ENCODE measurements at regions not wholly inside any gene's neighbourhood (a gene's known extent, or its start where the extent isn't known, plus 50 kb on each side); places are given as distances from the start of the nearest gene placed in this dataset.
A peak's percentile ranks its signal among the peaks of the same experiment; 100 is the strongest.

- DNase-seq: no peak
These were observed 327.9 kb downstream of the TTLL7 start for GRCh38 chr1:83670909-83671565.

- DNase-seq: peak; percentile 61
These were observed 357.0 kb downstream of the TTLL7 start for GRCh38 chr1:83641796-83642443.

- no peak for DNase-seq
These were observed 357.7 kb downstream of the TTLL7 start for GRCh38 chr1:83641206-83641658.

- DNase-seq: no peak
These were observed 359.1 kb downstream of the TTLL7 start for GRCh38 chr1:83639785-83640184.

GRCh38 chr1:83637586-83637985 is 361.3 kb downstream of the TTLL7 start:
- no peak for DNase-seq

- DNase-seq: no peak
These were observed 361.9 kb downstream of the TTLL7 start for GRCh38 chr1:83637009-83637408.

- no peak for DNase-seq
These were observed 366.0 kb downstream of the TTLL7 start for GRCh38 chr1:83632906-83633305.

GRCh38 chr1:83631851-83632250 is 367.1 kb downstream of the TTLL7 start:
- DNase-seq: no peak

- DNase-seq: no peak
These were observed 371.9 kb downstream of the TTLL7 start for GRCh38 chr1:83627045-83627444.

- DNase-seq: peak; percentile 34
These were observed 372.3 kb downstream of the TTLL7 start for GRCh38 chr1:83626603-83627002.

- no peak for DNase-seq
These were observed 373.3 kb downstream of the TTLL7 start for GRCh38 chr1:83625646-83626045.

- DNase-seq: no peak
These were observed 378.9 kb downstream of the TTLL7 start for GRCh38 chr1:83620016-83620415.

- DNase-seq: no peak
These were observed 379.6 kb downstream of the TTLL7 start for GRCh38 chr1:83619170-83619896.

- no peak for DNase-seq
These were observed 381.0 kb downstream of the TTLL7 start for GRCh38 chr1:83617883-83618282.

GRCh38 chr1:83615370-83615769 is 383.6 kb downstream of the TTLL7 start:
- no peak for DNase-seq

- DNase-seq: no peak
These were observed 392.4 kb downstream of the TTLL7 start for GRCh38 chr1:83606416-83606955.

- no peak for DNase-seq
These were observed 402.6 kb downstream of the TTLL7 start for GRCh38 chr1:83596331-83596730.

- no peak for DNase-seq
These were observed 405.9 kb downstream of the TTLL7 start for GRCh38 chr1:83593073-83593472.

- no peak for DNase-seq
These were observed 410.8 kb downstream of the TTLL7 start for GRCh38 chr1:83588140-83588539.

- no peak for DNase-seq
These were observed 415.4 kb downstream of the TTLL7 start for GRCh38 chr1:83583351-83584014.

- no peak for DNase-seq
These were observed 417.2 kb downstream of the TTLL7 start for GRCh38 chr1:83581747-83582146.

GRCh38 chr1:83574791-83575190 is 424.1 kb downstream of the TTLL7 start:
- DNase-seq: no peak

- DNase-seq: no peak
These were observed 425.2 kb downstream of the TTLL7 start for GRCh38 chr1:83573776-83574175.

Data from femur (tissue), 1 donor.